MCF 10A (cell line): ENCODE measurements at regions not wholly inside any gene's neighbourhood (a gene's known extent, or its start where the extent isn't known, plus 50 kb on each side); places are given as distances from the start of the nearest gene placed in this dataset.

Experiments used
- BruUV-seq: library from RNA; stranded (reverse); fragments of 400-500 nt; replicated peaks from 2 replicates; lab custom pipeline; 2021; lab: Mats Ljungman, UMichigan
- CTCF ChIA-PET: fragments of 300-600 bp; sonication (Branson Sonifier 250); formaldehyde crosslinking; extraction: SDS; loops from one replicate; lab custom pipeline; 2021; ENCODE audit warnings: antibody characterized with exemption, inconsistent platforms; lab: Yijun Ruan, JAX
- POLR2A ChIA-PET: fragments of 300-600, 350-650 bp; sonication (Branson Sonifier 250); formaldehyde crosslinking; extraction: SDS; loops from one replicate; lab custom pipeline; 2020; ENCODE audit warnings: antibody characterized with exemption, inconsistent platforms; lab: Yijun Ruan, JAX
- DNase-seq: peaks from one replicate; pipeline ENCODE4 v3.0.0-alpha.2; 2018; ENCODE audit not compliant: unreplicated experiment
- H3K27ac Mint-ChIP-seq: one replicate; pipeline ENCODE4 v1.8.0; 2022; ENCODE audit warnings: mild to moderate bottlenecking, low read depth, mixed read lengths; ENCODE audit not compliant: unreplicated experiment
- H3K27me3 Mint-ChIP-seq: one replicate; pipeline ENCODE4 v1.8.0; 2022; ENCODE audit warnings: mixed read lengths; ENCODE audit not compliant: insufficient read depth, unreplicated experiment
- H3K36me3 Mint-ChIP-seq: one replicate; pipeline ENCODE4 v1.8.0; 2022; ENCODE audit warnings: mild to moderate bottlenecking, moderate library complexity, mixed read lengths; ENCODE audit not compliant: insufficient read depth, unreplicated experiment
- H3K4me1 Mint-ChIP-seq: one replicate; pipeline ENCODE4 v1.8.0; 2022; ENCODE audit warnings: mixed read lengths; ENCODE audit not compliant: insufficient read depth, unreplicated experiment
- H3K4me3 Mint-ChIP-seq: one replicate; pipeline ENCODE4 v1.8.0; 2022; ENCODE audit warnings: mild to moderate bottlenecking, moderate library complexity, mixed read lengths; ENCODE audit not compliant: unreplicated experiment
- H3K9me3 Mint-ChIP-seq: one replicate; pipeline ENCODE4 v1.8.0; 2022; ENCODE audit warnings: mixed read lengths; ENCODE audit not compliant: unreplicated experiment
- intact Hi-C: fragments of 100-400 bp; cut with micrococcal nuclease; formaldehyde crosslinking; loops from 2 replicates; pipeline ENCODE4 v1.14.1; 2022
- TF ChIP-seq, protein P1 (sequence below): fragments of 200-600 bp; IDR thresholded peaks from one replicate; pipeline ENCODE4 v1.8.0; 2022; ENCODE audit warnings: antibody characterized with exemption, mild to moderate bottlenecking; ENCODE audit not compliant: unreplicated experiment

DNA sequence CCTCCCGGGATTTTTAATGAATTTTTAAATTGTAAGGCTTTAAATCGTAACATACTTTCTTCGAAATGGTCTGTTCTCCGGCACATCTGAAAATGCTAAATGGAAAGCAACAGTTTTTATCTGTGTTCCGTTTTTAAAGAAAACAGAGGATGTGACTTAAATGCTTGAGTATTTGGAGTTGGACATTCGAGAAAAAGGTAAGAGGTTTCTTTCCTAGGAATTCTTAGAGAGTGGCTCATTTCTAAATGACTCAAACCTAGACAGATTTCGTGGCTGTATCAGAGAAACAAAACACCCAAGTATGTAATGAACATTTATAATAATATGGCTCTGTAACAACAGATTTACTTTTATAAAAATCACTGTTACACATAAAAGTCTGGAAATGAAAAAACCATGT, 177.6 kb upstream of the CCDC68 start:
- H3K27ac Mint-ChIP-seq: no peak overlapping the region
- intact Hi-C loops: loop anchor here (5.0 kb wide), 1 partner anchor 290 kb away; no protein-coding TSS in a partner anchor
- ChIA-PET CTCF (interaction anchor here (0.6 kb wide), 1 partner anchor 1339 kb away, joined by 5 read pairs; no protein-coding TSS in a partner anchor), POLR2A (no interaction called here)
- H3K4me3 Mint-ChIP-seq: no peak overlapping the region
- H3K9me3 Mint-ChIP-seq: no peaks in the 10 kb centered on the region
- TF ChIP-seq, protein P1, sequence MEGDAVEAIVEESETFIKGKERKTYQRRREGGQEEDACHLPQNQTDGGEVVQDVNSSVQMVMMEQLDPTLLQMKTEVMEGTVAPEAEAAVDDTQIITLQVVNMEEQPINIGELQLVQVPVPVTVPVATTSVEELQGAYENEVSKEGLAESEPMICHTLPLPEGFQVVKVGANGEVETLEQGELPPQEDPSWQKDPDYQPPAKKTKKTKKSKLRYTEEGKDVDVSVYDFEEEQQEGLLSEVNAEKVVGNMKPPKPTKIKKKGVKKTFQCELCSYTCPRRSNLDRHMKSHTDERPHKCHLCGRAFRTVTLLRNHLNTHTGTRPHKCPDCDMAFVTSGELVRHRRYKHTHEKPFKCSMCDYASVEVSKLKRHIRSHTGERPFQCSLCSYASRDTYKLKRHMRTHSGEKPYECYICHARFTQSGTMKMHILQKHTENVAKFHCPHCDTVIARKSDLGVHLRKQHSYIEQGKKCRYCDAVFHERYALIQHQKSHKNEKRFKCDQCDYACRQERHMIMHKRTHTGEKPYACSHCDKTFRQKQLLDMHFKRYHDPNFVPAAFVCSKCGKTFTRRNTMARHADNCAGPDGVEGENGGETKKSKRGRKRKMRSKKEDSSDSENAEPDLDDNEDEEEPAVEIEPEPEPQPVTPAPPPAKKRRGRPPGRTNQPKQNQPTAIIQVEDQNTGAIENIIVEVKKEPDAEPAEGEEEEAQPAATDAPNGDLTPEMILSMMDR: no peak
- H3K4me1 Mint-ChIP-seq: peaks cover 6% of the 10 kb centered on the region
- no peaks in the 10 kb centered on the region for H3K27me3 Mint-ChIP-seq
- BruUV-seq: no TSS peak
- DNase-seq: no peak
- H3K36me3 Mint-ChIP-seq: no peaks in the 10 kb centered on the region

DNA sequence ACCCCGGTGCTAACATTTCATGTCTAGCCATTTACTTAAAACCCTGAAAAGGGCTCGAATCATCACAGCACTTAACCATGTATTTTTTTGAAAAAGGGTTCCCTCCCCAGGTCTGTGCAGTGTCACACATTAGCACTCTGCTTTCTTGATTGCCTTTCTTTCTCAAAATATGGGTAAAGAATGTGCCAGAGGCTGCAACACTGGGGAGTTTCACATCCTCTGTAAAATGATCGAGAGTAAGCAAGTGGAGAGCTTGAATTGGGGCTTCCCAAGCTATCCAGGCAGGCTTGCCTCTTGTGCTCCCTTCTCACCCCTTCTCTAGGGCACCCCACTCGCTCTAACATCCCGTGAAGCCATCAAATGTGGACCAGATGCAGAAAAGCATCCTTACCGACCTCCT, 177.0 kb upstream of the CCDC68 start:
- CTCF ChIA-PET: no interaction called here
- intact Hi-C loops: loop anchor here (5.0 kb wide), 1 partner anchor 291 kb away; no protein-coding TSS in a partner anchor
- no peaks in the 10 kb centered on the region for H3K4me1 Mint-ChIP-seq
- TF ChIP-seq, protein P1: no peak
- POLR2A ChIA-PET: no interaction called here
- DNase-seq: no peak
- no peaks in the 10 kb centered on the region for H3K27me3 Mint-ChIP-seq
- H3K27ac Mint-ChIP-seq: no peak overlapping the region
- H3K36me3 Mint-ChIP-seq: no peaks in the 10 kb centered on the region
- no peak overlapping the region for H3K4me3 Mint-ChIP-seq
- BruUV-seq: no TSS peak
- H3K9me3 Mint-ChIP-seq: no peaks in the 10 kb centered on the region

GRCh38 chr18:55133378-55133777, 174.1 kb upstream of the CCDC68 start:
- CTCF ChIA-PET: no interaction called here

DNA sequence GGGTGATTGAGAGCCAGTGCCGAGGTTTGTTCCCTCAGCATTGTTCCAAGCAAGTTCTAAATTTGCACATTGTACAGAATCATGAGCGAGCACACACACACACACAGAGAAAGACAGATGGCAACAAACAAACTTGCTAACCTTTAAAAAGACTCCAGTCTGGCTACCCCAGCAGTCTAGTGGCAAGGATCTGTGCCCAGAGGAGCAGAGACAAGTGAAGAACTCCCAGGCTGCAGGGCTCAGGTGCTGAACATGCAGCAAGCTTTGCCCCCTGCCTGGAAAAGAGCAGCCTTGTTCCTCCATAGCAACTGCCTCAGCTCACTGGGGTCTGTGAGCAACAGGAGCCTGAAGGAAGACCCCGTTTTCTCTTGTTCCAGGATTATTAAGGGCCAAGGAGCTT, 169.2 kb upstream of the CCDC68 start:
- no peaks in the 10 kb centered on the region for H3K27me3 Mint-ChIP-seq
- ChIA-PET CTCF (no interaction called here), POLR2A (no interaction called here)
- H3K4me3 Mint-ChIP-seq: no peak overlapping the region
- no peak overlapping the region for H3K27ac Mint-ChIP-seq
- no peaks in the 10 kb centered on the region for H3K4me1 Mint-ChIP-seq
- TF ChIP-seq, protein P1: no peak
- H3K9me3 Mint-ChIP-seq: no peaks in the 10 kb centered on the region
- DNase-seq: no peak
- intact Hi-C loops: no loop called here
- BruUV-seq: no TSS peak
- H3K36me3 Mint-ChIP-seq: no peaks in the 10 kb centered on the region

More at GRCh38 chr18:55133378-55133777, 174.1 kb upstream of the CCDC68 start:
- Mint-ChIP-seq H3K9me3 (no peaks in the 10 kb centered on the region), H3K4me3 (no peak overlapping the region), H3K4me1 (no peaks in the 10 kb centered on the region), H3K27ac (no peak overlapping the region), H3K36me3 (no peaks in the 10 kb centered on the region), H3K27me3 (no peaks in the 10 kb centered on the region)
- BruUV-seq: no TSS peak
- intact Hi-C loops: no loop called here
- no peak for DNase-seq
- TF ChIP-seq, protein P1: no peak
- POLR2A ChIA-PET: no interaction called here
